HT1080 (cell line): ENCODE measurements at regions not wholly inside any gene's neighbourhood (a gene's known extent, or its start where the extent isn't known, plus 50 kb on each side); places are given as distances from the start of the nearest gene placed in this dataset.
"Not testable (repeated sequence)": the region's sequence is repeated elsewhere in the genome, so short reads cannot be mapped to it uniquely, and the experiment has no call there.

ENCODE experiments used
- DNase-seq: peaks from one replicate; pipeline ENCODE4 v3.0.0-alpha.2; 2015; ENCODE audit warnings: low read depth

DNA sequence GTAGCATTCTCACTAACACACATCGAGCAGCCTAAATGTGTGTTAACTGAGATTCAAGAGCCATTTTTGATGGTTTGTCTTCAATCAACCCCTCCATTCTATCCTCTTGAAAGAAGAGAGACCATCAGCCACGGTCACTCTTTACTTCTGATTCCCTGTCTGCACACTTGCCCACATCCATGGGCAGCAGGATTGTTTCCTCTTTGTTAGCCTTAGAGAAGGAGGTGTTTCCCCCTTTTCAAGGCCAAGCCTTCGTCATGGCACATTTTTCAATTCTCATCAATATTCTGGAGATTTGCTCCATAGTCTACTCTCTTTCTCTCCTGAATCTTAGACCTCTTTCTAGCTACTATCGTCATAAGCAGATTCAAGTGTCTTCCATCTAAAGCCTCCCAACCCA, 522.4 kb upstream of the NAALADL2 start:
- DNase-seq = no peak

- no peak for DNase-seq
Measured at GRCh38 chr3:174337227-174337626, 521.9 kb upstream of the NAALADL2 start.

- DNase-seq = no peak
Measured at GRCh38 chr3:174340624-174341587, 518.2 kb upstream of the NAALADL2 start.

GRCh38 chr3:174342171-174342570, 517.0 kb upstream of the NAALADL2 start:
- no peak for DNase-seq

DNA sequence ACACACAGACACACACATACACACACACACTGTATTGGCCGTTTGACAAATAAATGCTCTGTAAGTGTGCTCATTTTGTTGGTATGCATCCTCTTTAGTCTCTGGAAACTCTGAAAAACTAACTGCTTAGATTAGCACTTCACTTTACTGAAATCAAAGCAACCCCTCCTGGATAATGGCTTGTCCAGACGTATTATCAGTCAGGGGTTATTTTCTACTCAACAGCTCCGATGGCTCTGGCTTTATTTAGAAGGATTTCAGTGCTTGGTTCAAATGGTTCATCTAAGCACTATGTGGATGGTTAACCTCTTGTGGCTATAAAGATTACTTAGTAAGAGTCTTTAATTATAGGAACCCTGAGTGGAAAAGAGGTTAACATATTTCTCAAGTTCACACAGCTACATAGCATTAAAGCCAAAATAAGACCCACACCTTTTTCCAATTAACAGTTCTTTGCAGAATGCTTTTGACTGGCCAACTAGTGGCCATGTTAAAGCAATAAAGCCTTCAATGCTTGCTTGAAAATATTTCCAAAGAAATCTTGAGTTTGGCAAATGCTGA, 516.1 kb upstream of the NAALADL2 start:
- no peak for DNase-seq

GRCh38 chr3:174346141-174346540, 513.0 kb upstream of the NAALADL2 start:
- no peak for DNase-seq

GRCh38 chr3:174346571-174346970, 512.6 kb upstream of the NAALADL2 start:
- no peak for DNase-seq

DNA sequence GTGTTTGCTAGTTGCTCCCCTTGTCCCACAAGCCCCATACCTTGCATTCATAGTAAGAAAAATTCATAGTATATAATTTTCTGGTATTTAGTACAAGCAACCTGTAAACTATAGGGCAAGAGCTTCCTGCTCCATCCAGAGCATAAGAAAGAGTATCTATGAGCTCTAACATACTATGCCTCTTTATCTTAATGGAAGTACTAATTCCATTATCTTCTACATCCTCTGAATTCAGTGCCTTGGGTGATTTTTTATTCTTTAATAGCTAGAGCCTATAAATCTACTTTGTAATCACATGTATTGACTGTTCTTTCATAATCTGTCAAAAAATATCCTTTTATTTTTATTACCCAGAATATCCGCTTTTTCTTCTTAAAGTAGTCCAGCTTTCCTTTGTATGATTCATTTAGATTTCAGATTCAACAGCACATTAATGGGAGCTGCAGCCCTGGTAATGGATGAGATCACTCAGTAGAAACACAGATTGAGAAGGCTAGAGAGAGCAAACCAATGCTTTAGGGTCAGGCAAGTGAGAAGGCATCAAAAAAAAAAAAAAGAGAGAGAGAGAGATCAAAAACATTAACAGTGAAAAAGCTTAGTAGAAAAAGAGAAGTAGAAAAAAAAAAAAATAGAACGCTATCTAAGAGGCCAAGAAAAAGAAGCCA, 511.5 kb upstream of the NAALADL2 start:
- DNase-seq = no peak

DNA sequence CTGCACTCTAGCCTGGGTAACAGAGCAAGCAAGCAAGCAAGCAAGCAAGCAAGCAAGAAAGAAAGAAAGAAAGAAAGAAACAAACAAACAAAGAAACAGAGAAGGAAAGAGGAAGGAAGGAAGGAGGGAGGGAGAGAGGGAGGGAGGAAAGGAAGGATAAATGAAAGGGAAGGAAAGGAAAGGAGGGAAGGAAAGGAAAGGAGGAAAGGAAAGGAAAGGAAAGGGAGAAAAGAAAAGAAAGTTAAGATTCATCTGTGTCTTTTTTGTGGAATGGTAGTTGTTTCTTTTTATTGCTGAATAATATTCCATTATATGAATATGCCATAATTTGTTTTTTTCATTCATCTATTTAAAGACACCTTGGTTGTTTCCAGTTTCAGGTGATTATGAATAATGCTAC, 506.9 kb upstream of the NAALADL2 start:
- no peak for DNase-seq

DNA sequence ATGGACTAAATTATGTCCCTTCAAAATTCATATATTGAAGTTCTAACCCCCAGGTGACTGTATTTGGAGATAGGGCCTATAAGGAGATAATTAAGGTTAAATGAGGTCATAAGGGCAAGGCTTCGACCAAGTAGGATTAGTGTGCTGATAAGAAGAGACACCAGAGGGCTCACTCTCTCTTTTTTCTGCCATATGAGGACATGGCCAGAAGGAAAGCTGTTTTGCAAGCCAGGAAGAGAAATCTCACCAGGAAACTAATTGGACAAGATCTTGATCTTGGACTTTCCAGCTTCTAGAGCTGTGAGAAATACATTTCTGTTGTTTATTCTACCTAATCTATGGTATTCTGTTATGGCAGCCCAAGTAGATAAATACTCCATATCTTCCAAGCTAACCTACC, 503.6 kb upstream of the NAALADL2 start:
- peak; percentile 41 for DNase-seq

DNA sequence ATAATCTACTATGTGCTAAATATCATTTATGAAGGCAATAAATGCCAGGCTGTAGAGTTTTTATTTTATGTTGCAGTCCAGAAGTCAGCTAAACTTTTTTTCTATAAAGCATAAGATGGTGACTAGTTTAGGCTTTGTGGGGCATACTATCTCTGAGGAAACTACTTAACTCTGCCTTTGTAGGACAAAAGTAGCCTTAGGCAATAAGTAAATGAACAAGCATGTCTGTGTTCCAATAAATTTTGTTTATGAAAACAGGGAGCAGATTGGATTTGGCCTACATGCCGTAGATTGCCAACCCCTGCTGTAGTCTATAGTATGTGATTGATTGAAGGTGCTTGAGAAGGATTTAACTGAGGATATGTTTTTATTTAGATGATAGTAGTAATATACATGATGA, 502.5 kb upstream of the NAALADL2 start:
- DNase-seq = no peak

DNA sequence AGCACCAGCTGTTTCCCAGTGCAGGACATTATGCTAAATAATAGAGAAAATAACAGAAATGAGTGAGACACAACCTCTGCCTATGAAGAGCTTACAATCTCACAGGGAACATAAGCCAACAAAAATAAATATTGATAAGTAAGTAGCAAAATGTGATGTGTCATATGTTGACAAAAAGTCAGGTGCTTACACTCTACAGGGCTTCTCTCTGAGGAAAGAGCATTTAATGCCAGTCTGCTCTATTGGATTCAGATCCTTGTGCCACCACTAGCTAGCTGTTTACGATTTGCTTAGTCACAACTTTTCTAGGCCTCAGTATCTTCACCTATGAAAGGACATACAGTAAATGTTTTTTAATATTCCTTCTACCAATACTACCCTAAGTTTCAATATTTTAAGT, 500.9 kb upstream of the NAALADL2 start:
- DNase-seq = no peak

GRCh38 chr3:174362556-174362955, 496.6 kb upstream of the NAALADL2 start:
- no peak for DNase-seq

DNA sequence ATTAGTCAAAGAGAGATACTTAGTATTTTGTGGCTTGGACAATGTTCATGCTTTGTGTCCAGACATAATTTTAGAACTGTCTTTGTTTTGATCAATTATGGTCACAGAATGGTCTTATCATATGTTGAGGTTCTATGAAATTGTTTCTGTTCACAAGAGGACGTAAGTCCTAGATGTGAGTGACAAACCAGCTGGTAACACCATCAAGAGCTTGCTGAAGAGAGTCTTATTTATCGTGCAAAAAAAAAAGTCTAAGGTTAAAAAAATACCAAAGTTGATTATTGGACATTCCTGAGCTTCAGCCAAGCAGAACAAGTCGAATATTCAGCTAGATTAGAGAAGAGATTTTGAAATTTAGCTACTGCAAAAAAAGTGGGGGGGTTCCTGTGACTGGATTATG, 495.9 kb upstream of the NAALADL2 start:
- no peak for DNase-seq

- no peak for DNase-seq
Measured at GRCh38 chr3:174365796-174366195, 493.3 kb upstream of the NAALADL2 start.

GRCh38 chr3:174366904-174367303, 492.2 kb upstream of the NAALADL2 start:
- DNase-seq = not testable (repeated sequence)

GRCh38 chr3:174376346-174376745, 482.8 kb upstream of the NAALADL2 start:
- DNase-seq = no peak

DNA sequence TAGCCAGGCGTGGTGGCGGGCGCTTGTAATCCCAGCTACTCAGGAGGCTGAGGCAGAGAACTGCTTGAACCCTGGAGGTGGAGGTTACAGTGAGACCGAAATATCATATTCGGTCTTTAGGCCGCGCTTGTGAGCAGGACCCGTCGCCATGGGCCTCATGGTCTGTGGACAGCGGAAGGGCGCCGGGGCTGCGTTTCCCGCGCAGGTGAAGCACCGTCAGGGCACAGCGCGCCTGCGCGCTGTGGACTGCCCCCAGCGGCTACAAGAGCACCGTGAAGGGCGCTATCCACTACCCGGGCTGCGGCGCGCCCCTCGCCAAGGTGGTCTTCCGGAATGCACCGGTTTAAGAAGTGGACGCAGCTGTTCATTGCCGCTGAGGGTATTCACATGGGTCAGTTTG, 482.0 kb upstream of the NAALADL2 start:
- no peak for DNase-seq

DNA sequence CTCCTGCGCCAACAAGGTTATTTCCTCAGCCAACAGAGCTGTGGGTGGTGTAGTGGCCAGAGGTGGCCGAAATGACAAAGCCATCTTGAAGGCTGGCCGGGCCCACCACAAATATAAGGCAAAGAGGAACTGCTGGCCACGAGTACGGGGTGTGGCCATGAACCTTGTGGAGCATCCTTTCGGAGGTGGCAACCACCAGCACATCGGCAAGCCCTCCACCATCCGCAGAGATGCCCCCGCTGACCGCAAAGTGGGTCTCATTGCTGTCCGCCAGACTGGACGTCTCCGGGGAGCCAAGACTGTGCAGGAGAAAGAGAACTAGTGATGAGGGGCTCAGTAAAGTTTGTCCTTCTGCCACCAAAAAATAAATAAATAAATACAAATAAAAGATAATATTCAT, 481.4 kb upstream of the NAALADL2 start:
- no peak for DNase-seq

- no peak for DNase-seq
Measured at GRCh38 chr3:174382878-174383277, 476.3 kb upstream of the NAALADL2 start.

DNA sequence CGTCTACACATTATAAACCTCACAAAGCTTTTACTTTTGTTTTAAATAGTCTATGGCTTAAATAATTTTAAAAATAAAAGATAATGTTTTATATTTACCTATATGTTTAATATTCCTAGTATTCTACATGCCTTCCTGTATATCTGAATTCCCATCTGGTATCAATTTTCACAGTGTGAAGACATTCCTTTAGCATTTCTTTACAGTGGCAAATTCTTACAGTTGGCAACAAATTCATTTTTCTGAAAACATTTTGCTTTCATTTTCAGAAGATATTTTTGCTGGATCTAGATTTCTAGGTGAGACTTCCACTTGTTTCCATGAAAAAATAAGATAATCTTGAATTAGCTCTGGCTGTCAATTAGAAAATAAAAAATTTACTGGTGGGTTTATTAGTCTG, 471.4 kb upstream of the NAALADL2 start:
- DNase-seq = no peak

GRCh38 chr3:174397848-174398247, 461.3 kb upstream of the NAALADL2 start:
- peak; percentile 39 for DNase-seq
